ENCODE measurements at regions not wholly inside any gene's neighbourhood (a gene's known extent, or its start where the extent isn't known, plus 50 kb on each side); places are given as distances from the start of the nearest gene placed in this dataset.
"Not testable (repeated sequence)": the region's sequence is repeated elsewhere in the genome, so short reads cannot be mapped to it uniquely, and the experiment has no call there.

GRCh38 chr12:89883630-89884389 lies 175.2 kb upstream of the ATP2B1 start:
- DNase-seq (ENCODE audit: low read depth, low spot score) = peak; percentile 57
- in situ Hi-C loops (cut with HindIII; ENCODE audit: low pct_unique_long_range_greater_than_20kb, low sequenced_read_pairs) = no loop called here

GRCh38 chr12:89882792-89883191 lies 174.2 kb upstream of the ATP2B1 start:
- DNase-seq (ENCODE audit: low read depth, low spot score) = no peak
- in situ Hi-C loops (cut with HindIII; ENCODE audit: low pct_unique_long_range_greater_than_20kb, low sequenced_read_pairs) = no loop called here

GRCh38 chr12:89882050-89882449 lies 173.4 kb upstream of the ATP2B1 start:
- in situ Hi-C loops (cut with HindIII; ENCODE audit: low pct_unique_long_range_greater_than_20kb, low sequenced_read_pairs) = no loop called here
- no peak for DNase-seq (ENCODE audit: low read depth, low spot score)

- DNase-seq (ENCODE audit: low read depth, low spot score) = no peak
- in situ Hi-C loops (cut with HindIII; ENCODE audit: low pct_unique_long_range_greater_than_20kb, low sequenced_read_pairs) = no loop called here
Observed at GRCh38 chr12:89880690-89881350, 172.2 kb upstream of the ATP2B1 start.

GRCh38 chr12:89879766-89880165 lies 171.1 kb upstream of the ATP2B1 start:
- in situ Hi-C loops (cut with HindIII; ENCODE audit: low pct_unique_long_range_greater_than_20kb, low sequenced_read_pairs) = no loop called here
- no peak for DNase-seq (ENCODE audit: low read depth, low spot score)

- in situ Hi-C loops (cut with HindIII; ENCODE audit: low pct_unique_long_range_greater_than_20kb, low sequenced_read_pairs) = no loop called here
- DNase-seq (ENCODE audit: low read depth, low spot score) = no peak
Observed at GRCh38 chr12:89878950-89879349, 170.3 kb upstream of the ATP2B1 start.

GRCh38 chr12:89878327-89878726 lies 169.7 kb upstream of the ATP2B1 start:
- DNase-seq (ENCODE audit: low read depth, low spot score) = no peak
- in situ Hi-C loops (cut with HindIII; ENCODE audit: low pct_unique_long_range_greater_than_20kb, low sequenced_read_pairs) = no loop called here

GRCh38 chr12:89877671-89878070 lies 169.0 kb upstream of the ATP2B1 start:
- DNase-seq (ENCODE audit: low read depth, low spot score) = no peak
- in situ Hi-C loops (cut with HindIII; ENCODE audit: low pct_unique_long_range_greater_than_20kb, low sequenced_read_pairs) = no loop called here

- in situ Hi-C loops (cut with HindIII; ENCODE audit: low pct_unique_long_range_greater_than_20kb, low sequenced_read_pairs) = no loop called here
- no peak for DNase-seq (ENCODE audit: low read depth, low spot score)
Observed at GRCh38 chr12:89877136-89877535, 168.5 kb upstream of the ATP2B1 start.

- in situ Hi-C loops (cut with HindIII; ENCODE audit: low pct_unique_long_range_greater_than_20kb, low sequenced_read_pairs) = no loop called here
- no peak for DNase-seq (ENCODE audit: low read depth, low spot score)
Observed at GRCh38 chr12:89875809-89876208, 167.2 kb upstream of the ATP2B1 start.

- in situ Hi-C loops (cut with HindIII; ENCODE audit: low pct_unique_long_range_greater_than_20kb, low sequenced_read_pairs) = no loop called here
- no peak for DNase-seq (ENCODE audit: low read depth, low spot score)
Observed at GRCh38 chr12:89875225-89875624, 166.6 kb upstream of the ATP2B1 start.

GRCh38 chr12:89874146-89874545 lies 165.5 kb upstream of the ATP2B1 start:
- DNase-seq (ENCODE audit: low read depth, low spot score) = no peak
- in situ Hi-C loops (cut with HindIII; ENCODE audit: low pct_unique_long_range_greater_than_20kb, low sequenced_read_pairs) = no loop called here

- in situ Hi-C loops (cut with HindIII; ENCODE audit: low pct_unique_long_range_greater_than_20kb, low sequenced_read_pairs) = no loop called here
- DNase-seq (ENCODE audit: low read depth, low spot score) = no peak
Observed at GRCh38 chr12:89873745-89874144, 165.1 kb upstream of the ATP2B1 start.

GRCh38 chr12:89872922-89873630 lies 164.4 kb upstream of the ATP2B1 start:
- in situ Hi-C loops (cut with HindIII; ENCODE audit: low pct_unique_long_range_greater_than_20kb, low sequenced_read_pairs) = no loop called here
- DNase-seq (ENCODE audit: low read depth, low spot score) = no peak

- DNase-seq (ENCODE audit: low read depth, low spot score) = no peak
- in situ Hi-C loops (cut with HindIII; ENCODE audit: low pct_unique_long_range_greater_than_20kb, low sequenced_read_pairs) = no loop called here
Observed at GRCh38 chr12:89870413-89871184, 162.0 kb upstream of the ATP2B1 start.

- in situ Hi-C loops (cut with HindIII; ENCODE audit: low pct_unique_long_range_greater_than_20kb, low sequenced_read_pairs) = not testable (repeated sequence)
Observed at GRCh38 chr12:89867611-89868010, 159.0 kb upstream of the ATP2B1 start.

GRCh38 chr12:89864411-89864810 lies 155.8 kb upstream of the ATP2B1 start:
- in situ Hi-C loops (cut with HindIII; ENCODE audit: low pct_unique_long_range_greater_than_20kb, low sequenced_read_pairs) = no loop called here
- DNase-seq (ENCODE audit: low read depth, low spot score) = no peak

More at GRCh38 chr12:89867611-89868010, 159.0 kb upstream of the ATP2B1 start:
- DNase-seq (ENCODE audit: low read depth, low spot score) = not testable (repeated sequence)

- DNase-seq (ENCODE audit: low read depth, low spot score) = no peak
- in situ Hi-C loops (cut with HindIII; ENCODE audit: low pct_unique_long_range_greater_than_20kb, low sequenced_read_pairs) = no loop called here
Observed at GRCh38 chr12:89863968-89864367, 155.3 kb upstream of the ATP2B1 start.
